Tibial nerve (tissue), 4 donors: ENCODE measurements at regions not wholly inside any gene's neighbourhood (a gene's known extent, or its start where the extent isn't known, plus 50 kb on each side); places are given as distances from the start of the nearest gene placed in this dataset.

Experiments
- EP300 ChIP-seq, 2 donors: sonication (generic); formaldehyde crosslinking; IDR thresholded peaks; one replicate each; pipeline ENCODE4 v1.6.1; 2017; ENCODE audit warnings: antibody characterized with exemption in 2 of 2, mild to moderate bottlenecking in 1 of 2
- POLR2A ChIP-seq, 2 donors: fragments of 450-650 bp; IDR thresholded peaks; one replicate each; pipeline ENCODE4 v1.6.1; 2017; ENCODE audit warnings: antibody characterized with exemption in 2 of 2, mild to moderate bottlenecking in 2 of 2, moderate library complexity in 2 of 2
- TF ChIP-seq, protein P1 (sequence below), 5 experiments: fragments of 200-600 bp in 3 of 5; fragments of 450-650 bp in 2 of 5; sonication (generic) in 3 of 5; IDR thresholded peaks; one replicate each; pipeline ENCODE4 v1.5.1; 2016 to 2019; ENCODE audit warnings: antibody characterized with exemption in 5 of 5, mild to moderate bottlenecking in 3 of 5, moderate library complexity in 2 of 5

DNA sequence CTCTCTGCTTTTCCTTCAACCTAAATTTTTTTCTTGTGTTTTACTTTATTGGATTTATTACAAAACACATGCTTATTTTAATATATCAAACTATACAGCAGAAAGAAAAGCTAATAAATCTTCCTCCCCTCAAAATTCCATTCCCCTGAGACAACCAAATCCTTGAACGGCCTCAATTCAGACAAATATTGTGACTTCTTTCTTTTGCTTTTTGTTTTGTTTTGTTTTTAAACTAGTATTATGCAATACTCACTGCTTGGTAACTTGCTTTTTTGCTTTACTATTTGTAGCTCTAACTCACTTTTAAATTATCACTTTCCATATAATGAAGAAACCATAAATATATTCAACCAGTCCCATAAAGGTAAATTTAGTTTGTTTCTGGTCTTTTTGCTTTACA lies 59.4 kb upstream of the CDK1 start:
- TF ChIP-seq, protein P1, sequence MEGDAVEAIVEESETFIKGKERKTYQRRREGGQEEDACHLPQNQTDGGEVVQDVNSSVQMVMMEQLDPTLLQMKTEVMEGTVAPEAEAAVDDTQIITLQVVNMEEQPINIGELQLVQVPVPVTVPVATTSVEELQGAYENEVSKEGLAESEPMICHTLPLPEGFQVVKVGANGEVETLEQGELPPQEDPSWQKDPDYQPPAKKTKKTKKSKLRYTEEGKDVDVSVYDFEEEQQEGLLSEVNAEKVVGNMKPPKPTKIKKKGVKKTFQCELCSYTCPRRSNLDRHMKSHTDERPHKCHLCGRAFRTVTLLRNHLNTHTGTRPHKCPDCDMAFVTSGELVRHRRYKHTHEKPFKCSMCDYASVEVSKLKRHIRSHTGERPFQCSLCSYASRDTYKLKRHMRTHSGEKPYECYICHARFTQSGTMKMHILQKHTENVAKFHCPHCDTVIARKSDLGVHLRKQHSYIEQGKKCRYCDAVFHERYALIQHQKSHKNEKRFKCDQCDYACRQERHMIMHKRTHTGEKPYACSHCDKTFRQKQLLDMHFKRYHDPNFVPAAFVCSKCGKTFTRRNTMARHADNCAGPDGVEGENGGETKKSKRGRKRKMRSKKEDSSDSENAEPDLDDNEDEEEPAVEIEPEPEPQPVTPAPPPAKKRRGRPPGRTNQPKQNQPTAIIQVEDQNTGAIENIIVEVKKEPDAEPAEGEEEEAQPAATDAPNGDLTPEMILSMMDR (IDR thresholded peaks at IDR 0.05) = no peak
- TF ChIP-seq POLR2A (IDR thresholded peaks at IDR 0.05) (no peak), EP300 (IDR thresholded peaks at IDR 0.05) (no peak)
